Heart right ventricle (tissue), 16 donors: ENCODE measurements at regions not wholly inside any gene's neighbourhood (a gene's known extent, or its start where the extent isn't known, plus 50 kb on each side); places are given as distances from the start of the nearest gene placed in this dataset.

ENCODE experiments used
- ATAC-seq, 8 donors: fragments of 200-7000 bp; cut with Tn5 transposase; one replicate each; pipeline ENCODE4 v1.9.1; 2020; ENCODE audit warnings: mild to moderate bottlenecking in 8 of 8, moderate library complexity in 8 of 8, moderate number of reproducible peaks in 1 of 8
- DNase-seq, 2 donors: peaks; one replicate each; pipeline ENCODE4 v3.0.0-alpha.2; 2020
- H3K27ac ChIP-seq, 10 donors: fragments of 200-600 bp; sonication (generic) in 2 of 10; one replicate each; pipeline versions ENCODE4 v1.5.0 to v1.8.0; 2020 to 2022; ENCODE audit warnings: mild to moderate bottlenecking in 3 of 10
- H3K27me3 ChIP-seq, 7 donors: fragments of 200-600 bp; one replicate each; pipeline ENCODE4 v1.8.0; 2021 to 2022; ENCODE audit warnings: mild to moderate bottlenecking in 2 of 7
- H3K36me3 ChIP-seq, 9 donors: fragments of 200-600 bp; sonication (generic) in 1 of 9; one replicate each; pipeline versions ENCODE4 v1.5.0 to v1.8.0; 2020 to 2022; ENCODE audit warnings: mild to moderate bottlenecking in 2 of 9
- H3K4me1 ChIP-seq, 9 donors: fragments of 200-600 bp; sonication (generic) in 1 of 9; one replicate each; pipeline versions ENCODE4 v1.5.0 to v1.8.0; 2020 to 2022; ENCODE audit warnings: mild to moderate bottlenecking in 4 of 9
- H3K4me3 ChIP-seq, 10 donors: fragments of 200-600 bp; sonication (generic) in 2 of 10; one replicate each; pipeline versions ENCODE4 v1.5.0 to v1.8.0; 2020 to 2022; ENCODE audit warnings: mild to moderate bottlenecking in 7 of 10, moderate library complexity in 2 of 10
- H3K9me3 ChIP-seq, 11 donors: fragments of 200-600 bp in 10 of 11; sonication (generic) in 2 of 11; one replicate each; pipeline versions ENCODE4 v1.5.0 to v1.8.0; 2013 to 2022; ENCODE audit warnings: mild to moderate bottlenecking in 2 of 11, control low read depth in 1 of 11, moderate library complexity in 1 of 11
- CTCF ChIP-seq, 9 donors: fragments of 200-600 bp; sonication (generic) in 2 of 9; IDR thresholded peaks; one replicate each; pipeline versions ENCODE4 v1.5.0 to v1.8.0; 2021 to 2022; ENCODE audit warnings: antibody characterized with exemption in 9 of 9, mild to moderate bottlenecking in 5 of 9, moderate library complexity in 1 of 9
- WGBS, 2 donors: extraction: QIAGEN DNeasy Blood & Tissue Kit; methylation state at CpG; one replicate each; pipeline ENCODE4 v1.1.7; 2013; ENCODE audit warnings: inconsistent platforms in 1 of 2; 5-methylcytosine and 5-hydroxymethylcytosine counted together
- intact Hi-C, 10 donors: fragments of 100-400 bp; cut with DNase I; formaldehyde crosslinking; loops; one replicate each; pipeline versions ENCODE4 v1.11.1 to v1.14.2; 2022
- donor health status: Arrhythmogenic right ventricular cardiomyopathy.
- donor health status: ischemic (EF 13 %, LVEDD 7.1; RV severe dilation, severe dysfunction).
- donor health status: healthy with polysubstance abuse.
- donor health status: DM: no; HTN: yes; CAD: no.
- donor health status: DM: no; HTN: no; CAD: no.
- donor health status: ischemic (EF 25% LVEDD 6.9; RV normal size, moderate dysfunction).
- donor health status: ischemic (EF 25% LVEDD 5.7; RV mildly dilated, moderate dysfunction).
- donor health status: healthy.
- donor health status: DM: yes; HTN: yes; CAD: no.
- donor health status: Ischemic cardiomyopathy.
- donor health status: ischemic (EF 35%, LVEDD 5.7; RV mildly dilated, moderate dysfunction).
- donor health status: nonischemic (EF 11% LVEDD 7.7; RV severe dilation, severe dysfunction).
- donor health status: DM: yes; HTN: yes; CAD: no.
- donor health status: PGD.
- donor health status: ischemic (EF 29% LVEDD 5.4; RV normal size, mild dysfunction).
- donor health status: nonischemic (EF 23%, LVEDD 6.1; RV moderate dilation, normal function).

- no peak overlapping the region for H3K27ac ChIP-seq
- no peaks in the 10 kb centered on the region for H3K4me1 ChIP-seq
- H3K4me3 ChIP-seq: no peak overlapping the region
- peaks cover 0 to 12% (median 8%) of the 10 kb centered on the region in 7 donors for H3K27me3 ChIP-seq
- H3K36me3 ChIP-seq: no peaks in the 10 kb centered on the region
- ATAC-seq: no peak
- 52 to 70% methylated on average over 12 to 13 of the region's 13 CpGs for WGBS, 2 donors
- no peaks in the 10 kb centered on the region for H3K9me3 ChIP-seq
- intact Hi-C loops: no loop called here
- no peak for TF ChIP-seq CTCF (IDR thresholded peaks at IDR 0.05)
- no peak for DNase-seq
Measured at GRCh38 chr22:48698618-48699017, 1129.1 kb downstream of the BRD1 start.

GRCh38 chr22:48697694-48698276, 1129.9 kb downstream of the BRD1 start:
- H3K36me3 ChIP-seq: no peaks in the 10 kb centered on the region
- H3K27me3 ChIP-seq: peaks cover 0 to 12% (median 4%) of the 10 kb centered on the region in 7 donors
- no peak for TF ChIP-seq CTCF (IDR thresholded peaks at IDR 0.05)
- no peak overlapping the region for H3K4me3 ChIP-seq
- DNase-seq: no peak
- H3K27ac ChIP-seq: no peak overlapping the region
- H3K9me3 ChIP-seq: no peaks in the 10 kb centered on the region
- 93 to 95% methylated on average over 6 of the region's 6 CpGs for WGBS, 2 donors
- intact Hi-C loops: no loop called here
- no peak for ATAC-seq
- H3K4me1 ChIP-seq: no peaks in the 10 kb centered on the region

GRCh38 chr22:48697223-48697622, 1130.5 kb downstream of the BRD1 start:
- 93% methylated on average over 3 of the region's 3 CpGs for WGBS, 2 donors
- no peak overlapping the region for H3K4me3 ChIP-seq

GRCh38 chr22:48696371-48696770, 1131.3 kb downstream of the BRD1 start:
- ATAC-seq (no peak), DNase-seq (no peak)
- Histone ChIP-seq H3K27me3 (peaks cover 0 to 12% (median 0%) of the 10 kb centered on the region in 7 donors), H3K4me1 (no peaks in the 10 kb centered on the region), H3K4me3 (no peak overlapping the region), H3K9me3 (no peaks in the 10 kb centered on the region), H3K27ac (no peak overlapping the region), H3K36me3 (no peaks in the 10 kb centered on the region)
- 84 to 91% methylated on average over 4 of the region's 4 CpGs for WGBS, 2 donors
- intact Hi-C loops: no loop called here
- no peak for TF ChIP-seq CTCF (IDR thresholded peaks at IDR 0.05)

More at GRCh38 chr22:48697223-48697622, 1130.5 kb downstream of the BRD1 start:
- H3K9me3 ChIP-seq: no peaks in the 10 kb centered on the region
- DNase-seq: no peak
- no peaks in the 10 kb centered on the region for H3K4me1 ChIP-seq
- H3K27ac ChIP-seq: no peak overlapping the region
- intact Hi-C loops: no loop called here
- no peak for TF ChIP-seq CTCF (IDR thresholded peaks at IDR 0.05)
- no peak for ATAC-seq
- H3K36me3 ChIP-seq: no peaks in the 10 kb centered on the region
- peaks cover 0 to 12% (median 4%) of the 10 kb centered on the region in 7 donors for H3K27me3 ChIP-seq
